ENCODE measurements at regions not wholly inside any gene's neighbourhood (a gene's known extent, or its start where the extent isn't known, plus 50 kb on each side); places are given as distances from the start of the nearest gene placed in this dataset.

GRCh38 chr7:41319581-41319980, 383.3 kb downstream of the INHBA start:
- no peak overlapping the region for H3K4me3 ChIP-seq (replicated peaks; ENCODE audit: low read depth, low read length)
- no peak for TF ChIP-seq CTCF (IDR thresholded peaks at IDR 0.05; ENCODE audit: low read length, missing control alignments)
- DNase-seq (ENCODE audit: low read depth) = no peak

- DNase-seq (ENCODE audit: low read depth) = no peak
- no peak overlapping the region for H3K4me3 ChIP-seq (replicated peaks; ENCODE audit: low read depth, low read length)
- no peak for TF ChIP-seq CTCF (IDR thresholded peaks at IDR 0.05; ENCODE audit: low read length, missing control alignments)
These were observed 386.5 kb downstream of the INHBA start for GRCh38 chr7:41316410-41316809.

GRCh38 chr7:41315764-41316163, 387.1 kb downstream of the INHBA start:
- H3K4me3 ChIP-seq (replicated peaks; ENCODE audit: low read depth, low read length) = no peak overlapping the region
- no peak for DNase-seq (ENCODE audit: low read depth)
- TF ChIP-seq CTCF (IDR thresholded peaks at IDR 0.05; ENCODE audit: low read length, missing control alignments) = peak; percentile 21

GRCh38 chr7:41313171-41313570, 389.7 kb downstream of the INHBA start:
- H3K4me3 ChIP-seq (replicated peaks; ENCODE audit: low read depth, low read length) = no peak overlapping the region
- no peak for TF ChIP-seq CTCF (IDR thresholded peaks at IDR 0.05; ENCODE audit: low read length, missing control alignments)
- no peak for DNase-seq (ENCODE audit: low read depth)

GRCh38 chr7:41312235-41312634, 390.7 kb downstream of the INHBA start:
- no peak overlapping the region for H3K4me3 ChIP-seq (replicated peaks; ENCODE audit: low read depth, low read length)
- TF ChIP-seq CTCF (IDR thresholded peaks at IDR 0.05; ENCODE audit: low read length, missing control alignments) = no peak
- DNase-seq (ENCODE audit: low read depth) = no peak

GRCh38 chr7:41311301-41311700, 391.6 kb downstream of the INHBA start:
- TF ChIP-seq CTCF (IDR thresholded peaks at IDR 0.05; ENCODE audit: low read length, missing control alignments) = no peak

GRCh38 chr7:41306486-41306885, 396.4 kb downstream of the INHBA start:
- no peak for DNase-seq (ENCODE audit: low read depth)
- no peak overlapping the region for H3K4me3 ChIP-seq (replicated peaks; ENCODE audit: low read depth, low read length)
- TF ChIP-seq CTCF (IDR thresholded peaks at IDR 0.05; ENCODE audit: low read length, missing control alignments) = no peak

More at GRCh38 chr7:41311301-41311700, 391.6 kb downstream of the INHBA start:
- H3K4me3 ChIP-seq (replicated peaks; ENCODE audit: low read depth, low read length) = no peak overlapping the region
- DNase-seq (ENCODE audit: low read depth) = no peak

Data from fibroblast of pulmonary artery (primary cell).